Ovary (tissue), 3 donors: ENCODE measurements at regions not wholly inside any gene's neighbourhood (a gene's known extent, or its start where the extent isn't known, plus 50 kb on each side); places are given as distances from the start of the nearest gene placed in this dataset.

ENCODE experiments used
- CTCF ChIP-seq, 3 donors: fragments of 450-650 bp in 2 of 3; fragments of 200-600 bp in 1 of 3; IDR thresholded peaks; one replicate each; pipeline versions ENCODE4 v1.5.1 to v1.8.0; 2016 to 2022; ENCODE audit warnings: antibody characterized with exemption in 3 of 3, mild to moderate bottlenecking in 1 of 3
- EP300 ChIP-seq: sonication (generic); formaldehyde crosslinking; IDR thresholded peaks from one replicate; pipeline ENCODE4 v1.6.1; 2017; ENCODE audit warnings: antibody characterized with exemption
- POLR2A ChIP-seq: fragments of 450-650 bp; IDR thresholded peaks from one replicate; pipeline ENCODE4 v1.6.1; 2017; ENCODE audit warnings: antibody characterized with exemption, mild to moderate bottlenecking, moderate library complexity
- donor health status: DM: no; HTN: no; CAD: no.

GRCh38 chr6:159378411-159379328, 209.5 kb downstream of the FNDC1 start:
- TF ChIP-seq CTCF (IDR thresholded peaks at IDR 0.05) (no peak), POLR2A (no peak), EP300 (no peak)
